ENCODE measurements at regions not wholly inside any gene's neighbourhood (a gene's known extent, or its start where the extent isn't known, plus 50 kb on each side); places are given as distances from the start of the nearest gene placed in this dataset.
"Not testable (repeated sequence)": the region's sequence is repeated elsewhere in the genome, so short reads cannot be mapped to it uniquely, and the experiment has no call there.

GRCh38 chr17:26936645-26937044 lies 357.3 kb upstream of the WSB1 start:
- not testable (repeated sequence) for DNase-seq

- not testable (repeated sequence) for DNase-seq
These were observed 356.1 kb upstream of the WSB1 start for GRCh38 chr17:26937750-26938322.

DNA sequence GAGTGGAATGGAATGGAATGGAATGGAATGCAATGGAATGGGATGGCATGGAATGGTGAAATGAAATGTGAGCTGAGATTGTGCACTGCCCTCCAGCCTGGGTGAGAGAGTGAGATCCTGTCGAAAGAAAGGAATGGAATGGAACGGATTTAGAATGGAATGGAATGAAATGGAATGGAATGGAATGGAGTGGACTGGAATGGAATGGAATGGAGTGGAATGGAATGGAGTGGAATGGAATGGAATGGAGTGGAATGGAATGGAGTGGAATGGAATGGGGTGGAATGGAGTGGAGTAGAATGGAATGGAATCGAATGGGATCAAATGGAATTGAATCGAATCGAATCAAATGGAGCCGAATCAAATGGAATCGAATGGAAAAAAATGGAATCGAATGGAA lies 354.2 kb upstream of the WSB1 start:
- not testable (repeated sequence) for DNase-seq

DNA sequence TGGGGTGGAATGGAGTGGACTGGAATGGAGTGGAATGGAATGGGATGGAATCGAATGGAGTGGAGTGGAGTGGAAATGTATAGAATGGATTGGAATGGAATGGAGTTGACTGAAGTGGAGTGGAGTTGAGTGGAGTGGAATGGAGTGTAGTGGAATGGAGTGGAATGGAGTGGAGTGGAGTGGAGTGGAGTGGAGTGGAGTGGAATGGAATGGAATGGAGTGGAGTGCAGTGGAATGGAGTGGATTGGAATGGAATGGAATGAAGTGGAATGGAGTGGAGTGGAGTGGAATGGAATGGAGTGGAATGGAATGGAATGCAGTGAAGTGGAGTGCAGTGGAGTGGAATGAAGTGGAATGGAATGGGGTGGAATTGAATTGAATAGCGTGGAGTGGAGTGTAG lies 353.3 kb upstream of the WSB1 start:
- not testable (repeated sequence) for DNase-seq

DNA sequence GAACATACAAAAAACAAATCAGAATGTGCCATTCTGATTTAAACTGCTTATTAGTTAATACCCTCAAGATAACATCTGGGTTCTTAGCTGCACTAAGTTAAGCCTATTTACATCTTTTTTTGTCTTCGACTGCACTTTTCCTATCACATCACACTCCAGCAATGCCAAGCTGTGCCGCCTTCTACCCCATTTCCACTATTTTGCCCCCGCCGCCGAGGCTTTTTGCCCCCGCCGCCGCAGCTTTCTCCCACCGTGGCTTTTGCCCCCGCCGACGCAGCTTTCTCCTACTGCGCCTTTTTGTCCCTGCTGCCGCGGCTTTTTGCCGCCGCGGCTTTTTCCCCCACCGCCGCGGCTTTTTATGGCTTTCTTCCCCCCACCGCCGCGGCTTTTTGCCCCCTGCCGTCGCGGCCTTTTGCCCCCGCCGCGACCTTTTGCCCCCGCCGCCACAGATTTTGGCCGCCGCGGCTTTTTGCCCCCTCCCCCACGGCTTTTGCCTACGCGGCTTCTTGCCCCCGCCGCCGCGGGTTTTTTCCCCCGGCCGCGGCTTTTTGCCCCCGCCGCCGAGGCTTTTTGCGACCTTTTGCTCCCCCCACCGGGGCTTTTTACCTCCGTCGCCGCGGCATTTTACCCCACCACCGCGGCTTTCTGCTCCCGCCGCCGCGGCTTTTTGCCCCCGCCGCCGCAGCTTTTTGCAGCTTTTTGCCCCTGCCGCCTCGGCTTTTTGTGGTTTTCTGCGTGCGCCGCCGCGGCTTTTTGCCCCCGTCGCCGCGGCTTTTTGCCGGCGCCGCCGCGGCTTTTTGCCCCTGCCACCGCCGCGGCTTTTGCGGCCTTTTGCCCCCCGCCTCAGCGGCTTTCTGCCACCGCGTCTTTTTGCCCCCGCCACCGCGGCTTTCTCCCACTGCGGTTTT lies 331.4 kb upstream of the WSB1 start:
- DNase-seq = no peak

GRCh38 chr17:26963163-26963503 lies 330.8 kb upstream of the WSB1 start:
- DNase-seq = no peak

DNA sequence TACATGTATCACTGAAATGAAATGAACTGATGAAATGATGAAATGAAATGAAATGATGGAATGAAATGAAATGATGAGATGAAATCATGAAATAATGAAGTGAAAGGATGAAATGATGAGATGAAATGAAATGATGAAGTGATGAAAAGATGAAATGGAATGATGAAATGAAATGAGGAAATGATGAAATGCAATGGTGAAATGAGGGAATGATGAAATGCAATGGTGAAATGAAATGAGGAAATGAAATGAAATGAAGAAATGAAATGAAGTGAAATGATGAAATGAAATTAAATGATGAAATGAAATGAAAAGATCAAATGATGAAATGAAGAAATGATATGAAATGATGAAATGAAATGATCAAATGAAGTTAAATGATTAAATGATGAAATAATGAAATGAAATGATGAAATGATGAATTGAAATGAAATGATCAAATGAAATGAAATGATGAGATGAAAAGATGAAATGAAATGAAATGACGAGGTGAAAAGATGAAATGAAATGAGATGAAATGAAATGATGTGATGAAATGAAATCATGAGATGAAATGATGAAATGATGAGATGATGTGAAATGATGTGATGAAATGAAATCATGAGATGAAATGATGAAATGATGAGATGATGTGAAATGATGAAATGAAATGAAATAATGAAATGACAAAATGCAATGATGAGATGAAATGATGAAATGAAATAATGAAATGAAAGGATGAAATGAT lies 327.9 kb upstream of the WSB1 start:
- not testable (repeated sequence) for DNase-seq

GRCh38 chr17:26966625-26967179 lies 327.2 kb upstream of the WSB1 start:
- DNase-seq = not testable (repeated sequence)

GRCh38 chr17:26981845-26982425 lies 312.0 kb upstream of the WSB1 start:
- DNase-seq = not testable (repeated sequence)

DNA sequence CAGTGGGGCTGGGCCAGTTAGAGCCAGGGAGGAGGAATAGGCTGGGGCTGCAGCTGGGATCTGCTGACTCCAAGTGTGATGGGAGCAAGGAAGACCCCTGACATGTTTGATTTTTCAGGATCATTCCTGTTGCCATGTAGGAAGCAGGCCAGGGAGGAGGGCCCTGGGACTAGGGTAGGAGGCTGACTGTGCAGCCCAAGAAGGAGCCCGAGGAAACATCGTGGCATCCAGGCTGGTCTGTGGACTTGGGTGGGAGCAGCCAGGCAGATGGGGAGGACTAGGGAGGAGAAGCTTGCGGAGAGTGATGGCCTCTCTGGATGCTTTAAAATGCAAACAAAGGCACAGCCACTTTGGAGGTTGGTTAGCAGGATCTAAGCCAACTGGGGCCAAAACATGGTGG lies 311.4 kb upstream of the WSB1 start:
- not testable (repeated sequence) for DNase-seq

- not testable (repeated sequence) for DNase-seq
These were observed 306.1 kb upstream of the WSB1 start for GRCh38 chr17:26987851-26988250.

DNA sequence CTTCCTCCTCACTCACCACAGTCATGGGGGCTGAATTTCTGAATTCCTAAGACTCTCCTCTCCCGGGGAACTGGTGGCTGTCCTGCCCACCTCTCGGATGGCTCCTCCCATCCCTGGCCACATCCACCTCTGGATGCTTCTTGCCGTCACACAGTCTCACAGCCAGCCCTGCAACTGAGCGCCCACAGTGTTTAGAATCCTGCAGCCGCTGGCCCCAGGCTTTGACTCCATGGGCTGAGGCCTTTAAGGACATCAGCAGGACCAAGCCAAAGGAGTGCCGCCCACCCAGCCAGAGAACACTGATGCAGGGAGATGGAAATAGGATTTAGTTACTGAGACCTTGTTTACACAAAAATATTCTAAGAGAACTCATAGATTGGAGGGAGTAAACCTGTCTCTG lies 299.3 kb upstream of the WSB1 start:
- DNase-seq = not testable (repeated sequence)

DNA sequence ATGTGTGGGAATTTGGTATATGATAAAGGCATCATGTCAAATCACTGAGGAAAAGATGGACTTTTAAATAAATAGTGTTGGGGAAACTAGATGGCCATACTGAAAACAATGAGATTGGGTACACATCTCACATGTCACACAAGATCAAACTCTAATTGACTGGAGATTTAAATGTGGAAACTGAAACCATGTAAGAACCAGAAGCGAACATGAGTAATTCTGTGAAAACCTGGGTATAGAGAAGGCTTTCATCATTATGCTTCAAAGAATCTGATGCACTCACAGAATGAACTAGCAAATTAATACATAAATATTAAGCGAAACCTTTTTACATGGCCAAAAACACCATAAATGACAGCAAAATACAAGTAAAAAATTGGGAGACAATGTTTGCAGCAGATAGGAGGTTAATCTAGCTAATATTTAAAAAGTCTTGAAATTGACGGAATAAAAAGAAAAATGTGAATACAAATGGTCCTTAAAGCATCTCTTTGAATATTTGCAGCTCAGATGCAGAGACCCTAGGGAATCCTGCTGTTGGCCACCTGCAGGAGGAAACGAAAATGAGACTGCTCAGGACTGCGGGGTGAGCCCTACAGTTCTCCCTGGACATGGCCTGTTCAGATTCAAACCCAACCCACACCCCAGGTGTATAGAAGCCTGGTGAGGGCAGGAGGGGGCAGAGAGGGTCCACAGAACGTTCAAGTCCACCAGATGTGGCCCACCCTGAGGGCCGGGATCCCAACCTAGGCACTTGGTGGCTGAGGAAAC lies 297.6 kb upstream of the WSB1 start:
- not testable (repeated sequence) for DNase-seq

DNA sequence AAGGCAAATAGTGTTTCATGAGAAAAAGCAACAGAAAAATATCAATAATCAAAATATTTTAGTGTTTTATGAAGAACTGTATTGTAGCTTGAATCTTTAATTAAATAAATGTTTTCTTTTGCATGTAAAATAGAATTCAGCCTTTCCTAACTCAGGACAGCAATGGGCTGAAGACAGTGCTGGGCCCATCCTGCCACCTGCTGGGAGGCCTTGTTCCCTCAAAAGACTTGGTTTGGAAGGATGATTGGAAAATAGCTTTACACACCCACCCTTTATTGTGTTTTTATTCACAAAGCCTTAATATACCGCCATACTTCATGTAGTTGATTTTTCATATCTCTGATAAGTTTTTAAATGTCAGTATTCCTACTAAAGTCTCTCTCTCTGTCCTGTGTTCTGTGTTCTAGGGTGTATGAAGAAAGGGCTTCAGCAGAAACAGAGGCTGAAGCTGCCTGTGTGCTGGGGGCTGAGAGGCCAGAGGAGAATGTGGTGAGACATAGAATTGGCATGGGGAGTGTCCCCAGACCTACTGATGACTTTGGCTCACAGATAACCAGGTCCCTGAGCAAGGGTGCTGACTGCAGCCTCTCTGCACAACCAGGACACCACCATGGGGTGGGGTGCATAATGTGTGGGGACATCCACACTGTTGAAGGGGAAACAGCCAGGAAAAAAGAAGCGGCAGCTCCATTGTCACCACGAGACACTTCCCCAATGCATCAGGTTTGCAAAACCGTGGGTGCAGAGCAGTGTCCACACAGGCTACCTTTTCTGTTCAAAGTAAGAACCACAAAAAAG lies 286.0 kb upstream of the WSB1 start:
- not testable (repeated sequence) for DNase-seq

- DNase-seq = no peak
These were observed 284.8 kb upstream of the WSB1 start for GRCh38 chr17:27009087-27009486.

- not testable (repeated sequence) for DNase-seq
These were observed 283.8 kb upstream of the WSB1 start for GRCh38 chr17:27010138-27010537.

GRCh38 chr17:27030552-27030951 lies 263.4 kb upstream of the WSB1 start:
- DNase-seq = not testable (repeated sequence)

- DNase-seq = peak; percentile 19
These were observed 255.2 kb upstream of the WSB1 start for GRCh38 chr17:27038676-27039075.

GRCh38 chr17:27045039-27045438 lies 248.9 kb upstream of the WSB1 start:
- DNase-seq = not testable (repeated sequence)

DNA sequence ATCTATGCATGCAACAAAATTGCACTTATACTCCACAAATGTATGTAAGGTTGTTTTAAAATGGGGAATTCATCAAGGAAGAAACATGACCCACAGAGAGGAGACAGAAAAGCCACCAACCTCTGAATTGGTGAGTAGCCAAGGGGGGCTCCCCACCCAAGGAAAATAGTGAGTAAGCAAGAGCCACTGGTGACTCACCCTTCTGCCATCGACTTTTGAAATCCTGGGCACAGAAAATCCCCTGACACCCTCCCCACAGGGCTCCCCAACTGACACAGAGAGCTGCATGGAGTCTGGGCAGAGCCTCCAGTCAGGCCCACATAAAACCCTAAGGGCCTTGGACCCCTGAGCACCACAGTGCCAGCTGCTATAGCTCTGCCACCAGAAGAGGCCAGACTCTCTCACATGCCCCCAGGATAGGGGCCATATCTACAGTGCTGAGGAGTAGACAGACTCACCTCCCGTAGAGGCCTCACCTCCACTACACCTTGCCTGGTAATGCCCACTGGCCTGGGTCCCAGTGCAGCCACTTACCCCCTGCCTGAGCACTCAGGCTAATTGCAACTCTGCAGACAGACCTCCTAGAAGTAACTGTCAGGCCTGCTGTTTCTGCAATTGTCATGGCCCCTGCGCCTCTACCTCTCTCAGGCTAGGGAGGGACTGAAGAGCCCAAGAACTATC lies 244.7 kb upstream of the WSB1 start:
- no peak for DNase-seq

DNA sequence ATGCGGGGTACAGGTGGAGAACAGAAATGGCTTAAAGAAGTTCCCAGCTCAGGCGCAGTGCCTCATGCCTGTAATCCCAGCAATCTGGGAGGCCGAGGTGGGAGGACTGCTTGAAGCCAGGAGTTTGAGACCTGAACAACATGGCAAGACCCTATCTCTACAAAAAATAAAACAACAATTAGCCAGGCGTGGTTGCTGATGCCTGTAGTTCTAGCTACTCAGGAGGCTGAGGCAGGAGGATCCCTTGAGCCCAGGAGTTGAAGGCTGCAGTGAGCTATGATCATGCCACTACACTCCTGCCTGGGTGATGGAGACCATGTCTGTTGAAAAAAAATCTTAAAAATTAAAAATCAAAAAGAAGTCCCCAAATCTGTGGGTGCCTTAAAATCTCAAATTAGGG lies 228.3 kb upstream of the WSB1 start:
- no peak for DNase-seq

All from NCI-H2171 (cell line).